ENCODE measurements at regions not wholly inside any gene's neighbourhood (a gene's known extent, or its start where the extent isn't known, plus 50 kb on each side); places are given as distances from the start of the nearest gene placed in this dataset.

DNA sequence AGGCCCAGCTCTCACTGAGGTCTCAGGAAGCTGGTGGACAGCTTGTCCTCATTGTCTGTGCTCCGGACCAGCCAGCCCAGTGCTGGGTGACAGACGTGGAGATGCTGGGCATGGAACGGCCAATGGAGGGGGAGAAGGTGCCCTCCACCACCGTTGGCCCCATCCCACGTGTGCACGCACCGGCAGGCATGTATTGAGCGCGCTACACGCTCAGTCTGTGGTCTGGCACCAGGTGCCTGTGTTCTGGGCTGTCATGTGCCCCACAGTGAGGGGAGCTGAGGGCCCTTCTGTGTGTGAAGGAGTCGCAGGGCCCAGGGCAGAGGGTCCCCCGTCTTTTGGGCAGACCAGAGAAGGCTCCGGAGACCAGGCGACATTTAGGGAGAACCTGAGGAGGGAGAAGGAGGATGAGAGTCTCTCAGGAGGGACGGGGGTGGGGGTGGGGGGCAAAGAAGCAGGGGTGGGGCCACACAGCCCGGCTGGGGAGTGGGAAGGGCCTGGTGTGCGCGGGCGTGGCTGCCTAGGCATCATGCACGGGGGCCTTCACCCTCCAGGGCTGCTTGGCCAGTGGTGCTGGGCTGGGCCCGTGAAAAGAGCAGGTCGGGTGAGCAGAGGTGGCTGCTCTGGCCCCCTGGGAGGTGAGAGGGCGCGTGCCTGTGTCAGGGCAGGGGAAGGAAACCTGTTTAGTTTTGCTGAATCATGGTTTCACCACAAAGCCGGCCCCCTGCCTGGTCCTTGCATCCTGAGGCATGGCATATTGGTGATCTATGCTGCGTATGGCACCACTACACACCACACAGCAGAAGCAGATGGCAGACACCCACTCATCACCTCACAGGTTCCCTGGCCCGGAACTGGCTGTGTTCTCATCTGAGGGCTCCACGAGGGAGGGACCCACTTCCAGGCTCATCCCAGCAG is 86.7 kb upstream of the TTC34 start:
- Mint-ChIP-seq H3K4me1 (no peaks in the 10 kb centered on the region), H3K27ac (no peak overlapping the region), H3K4me3 (no peak overlapping the region), H3K27me3 (ENCODE audit: low read depth in 3 of 3) (no peaks in the 10 kb centered on the region), H3K9me3 (no peaks in the 10 kb centered on the region), H3K36me3 (no peaks in the 10 kb centered on the region)
- no peak for DNase-seq

- H3K27me3 Mint-ChIP-seq (ENCODE audit: low read depth in 3 of 3): no peaks in the 10 kb centered on the region
- no peaks in the 10 kb centered on the region for H3K4me1 Mint-ChIP-seq
- H3K9me3 Mint-ChIP-seq: no peaks in the 10 kb centered on the region
- no peak for DNase-seq
- H3K27ac Mint-ChIP-seq: no peak overlapping the region
- no peak overlapping the region for H3K4me3 Mint-ChIP-seq
- H3K36me3 Mint-ChIP-seq: no peaks in the 10 kb centered on the region
These were observed 88.8 kb upstream of the TTC34 start for GRCh38 chr1:2890221-2890850.

DNA sequence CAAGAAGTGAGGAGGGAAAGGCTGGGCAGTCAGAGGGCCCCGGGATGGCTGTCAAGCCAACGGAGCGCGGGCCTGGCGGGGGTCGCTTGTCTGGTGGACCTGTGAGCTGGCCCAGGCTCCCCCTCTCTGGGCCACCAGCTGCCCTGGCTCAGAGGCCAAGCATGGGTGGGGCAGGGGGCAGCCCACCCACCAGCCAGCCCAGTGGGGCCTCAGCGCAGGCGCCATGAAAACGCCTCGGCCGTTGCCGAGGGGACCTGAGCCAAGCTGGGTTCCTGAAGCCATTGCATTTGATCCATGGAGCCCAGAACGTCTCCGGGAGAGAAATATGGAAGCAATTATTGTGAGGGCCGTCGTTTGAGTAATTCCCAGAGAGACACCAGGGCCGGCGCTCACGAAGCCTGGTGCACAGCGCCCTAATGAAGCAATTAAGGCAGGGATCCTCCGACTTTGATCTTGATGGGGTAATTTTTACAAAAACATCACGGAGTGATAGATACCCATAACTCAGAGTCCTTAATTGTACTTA is 90.5 kb upstream of the TTC34 start:
- no peaks in the 10 kb centered on the region for H3K9me3 Mint-ChIP-seq
- no peaks in the 10 kb centered on the region for H3K27me3 Mint-ChIP-seq (ENCODE audit: low read depth in 3 of 3)
- no peak overlapping the region for H3K27ac Mint-ChIP-seq

GRCh38 chr1:2893473-2894120 is 92.1 kb upstream of the TTC34 start:
- no peaks in the 10 kb centered on the region for H3K4me1 Mint-ChIP-seq
- H3K9me3 Mint-ChIP-seq: no peaks in the 10 kb centered on the region
- H3K4me3 Mint-ChIP-seq: no peak overlapping the region
- no peaks in the 10 kb centered on the region for H3K36me3 Mint-ChIP-seq
- H3K27ac Mint-ChIP-seq: no peak overlapping the region
- no peaks in the 10 kb centered on the region for H3K27me3 Mint-ChIP-seq (ENCODE audit: low read depth in 3 of 3)
- DNase-seq: no peak

More for the DNA sequence above, 90.5 kb upstream of the TTC34 start:
- no peaks in the 10 kb centered on the region for H3K4me1 Mint-ChIP-seq
- H3K36me3 Mint-ChIP-seq: no peaks in the 10 kb centered on the region
- H3K4me3 Mint-ChIP-seq: no peak overlapping the region
- no peak for DNase-seq

DNA sequence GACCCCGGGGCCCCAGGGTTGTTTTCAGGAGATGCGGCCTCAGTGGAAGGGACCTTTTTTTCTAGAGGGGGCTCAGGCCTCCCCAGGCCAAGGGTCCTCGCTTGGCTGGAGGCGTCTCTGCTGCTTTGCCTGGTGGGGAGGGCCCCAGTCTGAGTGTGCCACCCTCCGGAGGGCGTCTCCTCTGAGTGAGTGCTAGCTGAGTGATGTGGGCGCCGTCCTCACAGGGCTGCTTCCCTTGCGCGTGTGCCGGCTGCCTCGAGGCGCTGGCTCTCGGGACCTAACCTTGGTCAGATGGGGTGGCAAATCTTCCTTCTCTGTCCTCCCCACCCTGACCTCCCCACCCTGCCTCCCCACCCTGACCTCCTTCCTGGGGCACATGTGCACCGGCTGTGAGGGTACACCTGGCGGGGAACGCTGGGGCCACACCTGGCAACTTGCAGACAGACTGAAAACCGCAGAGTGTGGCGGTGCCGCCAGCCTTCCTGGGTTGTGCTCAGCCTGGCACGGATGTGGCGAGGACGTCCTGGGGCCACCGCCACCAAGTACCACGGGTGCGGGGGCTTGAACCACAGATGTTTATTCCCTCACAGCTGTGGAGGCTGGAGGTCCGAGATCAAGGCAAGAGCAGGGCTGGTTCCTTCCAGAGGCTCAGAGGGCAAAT is 93.0 kb upstream of the TTC34 start:
- Mint-ChIP-seq H3K4me1 (no peaks in the 10 kb centered on the region), H3K27ac (no peak overlapping the region), H3K4me3 (no peak overlapping the region), H3K36me3 (no peaks in the 10 kb centered on the region), H3K9me3 (no peaks in the 10 kb centered on the region), H3K27me3 (ENCODE audit: low read depth in 3 of 3) (no peaks in the 10 kb centered on the region)
- no peak for DNase-seq

GRCh38 chr1:2896824-2897223 is 95.3 kb upstream of the TTC34 start:
- H3K4me1 Mint-ChIP-seq: no peaks in the 10 kb centered on the region
- no peaks in the 10 kb centered on the region for H3K36me3 Mint-ChIP-seq
- DNase-seq: no peak
- H3K4me3 Mint-ChIP-seq: no peak overlapping the region
- H3K27me3 Mint-ChIP-seq (ENCODE audit: low read depth in 3 of 3): no peaks in the 10 kb centered on the region
- H3K9me3 Mint-ChIP-seq: no peaks in the 10 kb centered on the region
- H3K27ac Mint-ChIP-seq: no peak overlapping the region

- DNase-seq: no peak
- H3K27me3 Mint-ChIP-seq (ENCODE audit: low read depth in 3 of 3): peaks cover 0 to 2% (median 0%) of the 10 kb centered on the region in 3 donors
- H3K36me3 Mint-ChIP-seq: no peaks in the 10 kb centered on the region
- H3K4me3 Mint-ChIP-seq: no peak overlapping the region
- H3K9me3 Mint-ChIP-seq: no peaks in the 10 kb centered on the region
- H3K4me1 Mint-ChIP-seq: no peaks in the 10 kb centered on the region
- H3K27ac Mint-ChIP-seq: no peak overlapping the region
These were observed 101.7 kb upstream of the TTC34 start for GRCh38 chr1:2903226-2903625.

DNA sequence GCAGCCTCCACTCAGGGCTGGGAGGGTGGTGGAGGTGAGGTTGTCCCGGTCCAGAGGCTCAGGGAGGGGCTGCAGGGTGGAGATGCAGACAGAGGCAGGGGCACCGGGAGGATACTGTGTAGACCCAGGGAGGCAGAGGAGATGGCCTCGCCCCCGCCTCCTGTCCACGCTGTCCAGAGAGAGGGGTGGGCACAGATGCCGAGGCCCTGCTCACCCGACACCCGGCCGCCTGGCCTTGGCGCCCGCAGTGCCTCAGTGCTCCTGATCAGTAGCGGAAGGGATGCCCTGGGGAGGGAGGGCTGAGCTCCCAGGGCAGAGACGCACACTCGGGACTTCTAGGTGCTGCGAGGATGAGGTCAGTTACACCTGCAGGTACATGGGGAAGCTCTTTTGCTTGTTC is 102.7 kb upstream of the TTC34 start:
- H3K27me3 Mint-ChIP-seq (ENCODE audit: low read depth in 3 of 3): peaks cover 0 to 2% (median 0%) of the 10 kb centered on the region in 3 donors
- no peaks in the 10 kb centered on the region for H3K36me3 Mint-ChIP-seq
- H3K4me3 Mint-ChIP-seq: no peak overlapping the region
- H3K4me1 Mint-ChIP-seq: no peaks in the 10 kb centered on the region
- no peak for DNase-seq
- no peak overlapping the region for H3K27ac Mint-ChIP-seq
- H3K9me3 Mint-ChIP-seq: no peaks in the 10 kb centered on the region

DNA sequence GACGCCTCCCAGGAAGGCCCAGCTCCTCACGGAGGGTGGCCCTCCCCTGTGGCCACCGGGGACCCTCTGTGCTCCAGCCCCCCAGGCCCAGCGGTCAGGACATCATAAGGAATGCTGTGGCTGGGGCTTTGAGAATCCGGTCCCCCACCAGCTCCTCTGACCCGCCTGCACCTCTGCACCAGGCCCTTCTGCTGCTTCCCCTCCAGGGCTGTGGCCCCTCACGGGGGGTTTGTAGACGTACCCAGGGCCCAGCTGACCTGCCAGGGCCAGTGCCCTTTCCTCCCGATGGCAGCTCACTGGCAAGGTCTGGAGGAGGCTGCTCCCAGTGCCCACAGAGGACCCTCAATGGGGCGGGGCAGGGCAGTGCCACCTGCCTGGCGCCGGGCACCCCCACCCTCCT is 103.9 kb upstream of the TTC34 start:
- H3K36me3 Mint-ChIP-seq: no peaks in the 10 kb centered on the region
- peaks cover 0 to 2% (median 2%) of the 10 kb centered on the region in 3 donors for H3K27me3 Mint-ChIP-seq (ENCODE audit: low read depth in 3 of 3)
- no peaks in the 10 kb centered on the region for H3K9me3 Mint-ChIP-seq
- DNase-seq: no peak
- no peak overlapping the region for H3K4me3 Mint-ChIP-seq
- no peaks in the 10 kb centered on the region for H3K4me1 Mint-ChIP-seq
- H3K27ac Mint-ChIP-seq: no peak overlapping the region

DNA sequence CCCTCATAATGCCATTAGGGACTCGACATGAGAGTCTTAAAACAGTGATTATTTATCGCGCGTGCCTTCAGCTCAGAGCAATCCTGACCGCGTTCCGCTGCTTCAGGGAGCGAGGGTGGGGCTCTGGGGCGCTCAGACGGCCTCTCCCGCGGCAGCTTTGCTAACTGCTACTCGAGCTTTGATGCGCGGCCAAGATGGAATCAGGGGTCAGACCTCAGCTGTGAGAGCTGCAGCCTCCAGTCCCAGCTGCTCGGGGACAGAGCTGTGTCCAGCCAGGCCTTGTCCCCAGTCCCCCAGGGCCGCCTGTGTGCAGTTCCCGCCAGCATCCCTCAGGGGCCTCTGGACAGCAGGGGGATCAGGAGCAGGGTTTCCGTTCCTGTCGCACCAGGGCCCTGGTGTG is 104.6 kb upstream of the TTC34 start:
- no peaks in the 10 kb centered on the region for H3K4me1 Mint-ChIP-seq
- H3K36me3 Mint-ChIP-seq: no peaks in the 10 kb centered on the region
- no peak overlapping the region for H3K4me3 Mint-ChIP-seq

GRCh38 chr1:2906620-2907019 is 105.1 kb upstream of the TTC34 start:
- H3K4me3 Mint-ChIP-seq: no peak overlapping the region
- H3K27me3 Mint-ChIP-seq (ENCODE audit: low read depth in 3 of 3): peaks cover 0 to 2% (median 2%) of the 10 kb centered on the region in 3 donors
- no peak overlapping the region for H3K27ac Mint-ChIP-seq
- no peaks in the 10 kb centered on the region for H3K9me3 Mint-ChIP-seq
- no peaks in the 10 kb centered on the region for H3K36me3 Mint-ChIP-seq
- H3K4me1 Mint-ChIP-seq: no peaks in the 10 kb centered on the region
- no peak for DNase-seq

More for the DNA sequence above, 104.6 kb upstream of the TTC34 start:
- H3K27me3 Mint-ChIP-seq (ENCODE audit: low read depth in 3 of 3): peaks cover 0 to 2% (median 2%) of the 10 kb centered on the region in 3 donors
- no peak overlapping the region for H3K27ac Mint-ChIP-seq
- no peak for DNase-seq
- H3K9me3 Mint-ChIP-seq: no peaks in the 10 kb centered on the region

DNA sequence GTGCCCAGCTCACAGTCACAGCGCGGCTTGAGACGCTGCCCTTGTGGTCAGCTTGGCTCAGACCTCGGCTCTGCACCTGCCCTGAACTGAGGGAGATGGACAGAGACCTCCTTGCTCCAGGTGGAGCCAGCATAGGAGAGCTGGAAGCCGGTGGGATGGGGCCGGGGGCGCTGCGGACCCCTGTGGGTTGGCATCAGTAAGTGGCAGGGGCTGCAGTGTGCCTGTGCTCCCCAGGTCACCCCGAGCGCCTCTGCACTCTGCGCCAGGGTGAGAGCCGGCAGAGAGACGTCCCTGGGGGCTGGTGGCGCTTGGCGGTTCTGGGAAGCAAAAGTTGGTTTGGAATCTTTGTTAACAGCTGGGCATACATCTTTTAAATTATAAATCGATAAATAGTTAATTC is 105.6 kb upstream of the TTC34 start:
- H3K36me3 Mint-ChIP-seq: no peaks in the 10 kb centered on the region
- H3K9me3 Mint-ChIP-seq: no peaks in the 10 kb centered on the region
- no peaks in the 10 kb centered on the region for H3K4me1 Mint-ChIP-seq
- no peak overlapping the region for H3K4me3 Mint-ChIP-seq
- H3K27me3 Mint-ChIP-seq (ENCODE audit: low read depth in 3 of 3): peaks cover 0 to 2% (median 2%) of the 10 kb centered on the region in 3 donors
- H3K27ac Mint-ChIP-seq: no peak overlapping the region
- no peak for DNase-seq

DNA sequence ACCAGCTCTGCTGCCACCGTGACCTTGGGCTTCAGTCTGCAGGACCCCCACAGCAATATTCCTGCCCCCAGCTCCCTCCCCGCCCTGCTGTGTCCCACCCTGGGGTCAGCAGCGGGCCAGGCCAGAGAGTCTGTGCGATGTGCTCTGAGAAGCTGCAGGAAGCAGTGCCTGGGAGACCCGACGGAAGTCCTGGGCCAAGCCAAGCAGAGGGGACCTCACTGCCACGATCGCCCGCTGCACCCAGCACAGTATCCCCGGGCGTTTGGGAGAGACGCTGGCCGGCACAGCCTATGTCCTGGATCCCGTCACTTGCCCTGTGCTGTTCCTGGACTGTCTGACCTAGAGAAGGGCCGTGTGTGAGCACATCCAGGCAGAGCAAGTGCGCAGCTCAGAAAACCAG is 106.6 kb upstream of the TTC34 start:
- H3K36me3 Mint-ChIP-seq: no peaks in the 10 kb centered on the region
- no peak overlapping the region for H3K27ac Mint-ChIP-seq
- H3K4me1 Mint-ChIP-seq: no peaks in the 10 kb centered on the region
- DNase-seq: no peak
- peaks cover 1 to 2% (median 2%) of the 10 kb centered on the region in 3 donors for H3K27me3 Mint-ChIP-seq (ENCODE audit: low read depth in 3 of 3)
- H3K9me3 Mint-ChIP-seq: no peaks in the 10 kb centered on the region
- no peak overlapping the region for H3K4me3 Mint-ChIP-seq

GRCh38 chr1:2908561-2908960 is 107.1 kb upstream of the TTC34 start:
- Mint-ChIP-seq H3K4me3 (no peak overlapping the region), H3K27me3 (ENCODE audit: low read depth in 3 of 3) (peaks cover under 1 to 2% (median 1%) of the 10 kb centered on the region in 3 donors), H3K36me3 (no peaks in the 10 kb centered on the region), H3K4me1 (no peaks in the 10 kb centered on the region), H3K9me3 (no peaks in the 10 kb centered on the region), H3K27ac (no peak overlapping the region)
- DNase-seq: no peak

All from immature natural killer cell (primary cell).